ENCODE measurements at regions not wholly inside any gene's neighbourhood (a gene's known extent, or its start where the extent isn't known, plus 50 kb on each side); places are given as distances from the start of the nearest gene placed in this dataset.

DNA sequence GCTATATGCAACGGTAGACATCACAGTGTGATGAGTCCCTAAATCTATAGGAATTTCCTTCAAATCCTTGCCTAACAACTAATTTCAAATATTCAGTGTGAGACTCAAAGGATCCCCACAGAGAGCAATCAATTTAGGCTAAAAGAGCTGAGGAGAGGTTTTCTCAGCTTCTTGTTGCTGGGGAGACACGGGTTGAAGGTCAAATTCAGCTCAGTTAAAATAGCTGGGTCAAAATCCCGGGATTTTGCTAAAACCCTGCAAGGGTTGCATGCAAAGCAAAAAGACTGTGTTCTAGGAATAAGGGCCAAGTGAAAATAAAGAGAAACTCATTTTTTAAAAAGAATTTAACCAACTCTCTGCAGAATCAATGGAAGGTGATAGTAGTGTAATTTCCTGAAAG, 1073.4 kb downstream of the NLGN4X start (continued):
- TF ChIP-seq POLR2AphosphoS5 (IDR thresholded peaks at IDR 0.05) (no peak), EZH2 (IDR thresholded peaks at IDR 0.05; ENCODE audit: borderline replicate concordance, insufficient read depth, low read length, poor library complexity, severe bottlenecking) (no peak)

DNA sequence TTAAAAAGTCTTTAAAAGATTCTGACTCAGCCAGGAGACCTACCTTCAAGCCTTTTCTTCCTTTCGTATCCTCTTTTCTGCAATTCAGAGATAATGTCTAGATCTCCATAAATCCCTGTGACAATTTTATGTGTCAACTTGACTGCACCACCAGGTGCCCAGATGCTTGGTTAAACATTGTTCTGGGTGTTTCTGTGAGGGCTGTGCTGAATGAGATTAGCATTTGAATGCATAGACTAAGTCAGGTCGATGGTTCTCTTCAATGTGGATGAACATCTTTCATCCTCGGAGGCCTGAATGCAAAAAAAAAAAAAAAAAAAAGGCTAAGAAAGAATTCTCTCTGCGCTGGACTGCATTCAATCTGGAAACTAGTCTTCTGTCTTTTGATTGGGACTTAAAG, 1082.7 kb downstream of the NLGN4X start:
- H3K9me2 ChIP-seq (ENCODE audit: insufficient read depth, low read length) = no peaks in the 10 kb centered on the region
- no peak for TF ChIP-seq EZH2 (IDR thresholded peaks at IDR 0.05; ENCODE audit: borderline replicate concordance, insufficient read depth, low read length, poor library complexity, severe bottlenecking)
- TF ChIP-seq, protein P1, sequence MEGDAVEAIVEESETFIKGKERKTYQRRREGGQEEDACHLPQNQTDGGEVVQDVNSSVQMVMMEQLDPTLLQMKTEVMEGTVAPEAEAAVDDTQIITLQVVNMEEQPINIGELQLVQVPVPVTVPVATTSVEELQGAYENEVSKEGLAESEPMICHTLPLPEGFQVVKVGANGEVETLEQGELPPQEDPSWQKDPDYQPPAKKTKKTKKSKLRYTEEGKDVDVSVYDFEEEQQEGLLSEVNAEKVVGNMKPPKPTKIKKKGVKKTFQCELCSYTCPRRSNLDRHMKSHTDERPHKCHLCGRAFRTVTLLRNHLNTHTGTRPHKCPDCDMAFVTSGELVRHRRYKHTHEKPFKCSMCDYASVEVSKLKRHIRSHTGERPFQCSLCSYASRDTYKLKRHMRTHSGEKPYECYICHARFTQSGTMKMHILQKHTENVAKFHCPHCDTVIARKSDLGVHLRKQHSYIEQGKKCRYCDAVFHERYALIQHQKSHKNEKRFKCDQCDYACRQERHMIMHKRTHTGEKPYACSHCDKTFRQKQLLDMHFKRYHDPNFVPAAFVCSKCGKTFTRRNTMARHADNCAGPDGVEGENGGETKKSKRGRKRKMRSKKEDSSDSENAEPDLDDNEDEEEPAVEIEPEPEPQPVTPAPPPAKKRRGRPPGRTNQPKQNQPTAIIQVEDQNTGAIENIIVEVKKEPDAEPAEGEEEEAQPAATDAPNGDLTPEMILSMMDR (IDR thresholded peaks at IDR 0.05; ENCODE audit: poor library complexity, severe bottlenecking) = no peak
- TF ChIP-seq SMC3 (conservative IDR thresholded peaks at IDR 0.05; ENCODE audit: poor library complexity) = no peak
- TF ChIP-seq, protein P2, sequence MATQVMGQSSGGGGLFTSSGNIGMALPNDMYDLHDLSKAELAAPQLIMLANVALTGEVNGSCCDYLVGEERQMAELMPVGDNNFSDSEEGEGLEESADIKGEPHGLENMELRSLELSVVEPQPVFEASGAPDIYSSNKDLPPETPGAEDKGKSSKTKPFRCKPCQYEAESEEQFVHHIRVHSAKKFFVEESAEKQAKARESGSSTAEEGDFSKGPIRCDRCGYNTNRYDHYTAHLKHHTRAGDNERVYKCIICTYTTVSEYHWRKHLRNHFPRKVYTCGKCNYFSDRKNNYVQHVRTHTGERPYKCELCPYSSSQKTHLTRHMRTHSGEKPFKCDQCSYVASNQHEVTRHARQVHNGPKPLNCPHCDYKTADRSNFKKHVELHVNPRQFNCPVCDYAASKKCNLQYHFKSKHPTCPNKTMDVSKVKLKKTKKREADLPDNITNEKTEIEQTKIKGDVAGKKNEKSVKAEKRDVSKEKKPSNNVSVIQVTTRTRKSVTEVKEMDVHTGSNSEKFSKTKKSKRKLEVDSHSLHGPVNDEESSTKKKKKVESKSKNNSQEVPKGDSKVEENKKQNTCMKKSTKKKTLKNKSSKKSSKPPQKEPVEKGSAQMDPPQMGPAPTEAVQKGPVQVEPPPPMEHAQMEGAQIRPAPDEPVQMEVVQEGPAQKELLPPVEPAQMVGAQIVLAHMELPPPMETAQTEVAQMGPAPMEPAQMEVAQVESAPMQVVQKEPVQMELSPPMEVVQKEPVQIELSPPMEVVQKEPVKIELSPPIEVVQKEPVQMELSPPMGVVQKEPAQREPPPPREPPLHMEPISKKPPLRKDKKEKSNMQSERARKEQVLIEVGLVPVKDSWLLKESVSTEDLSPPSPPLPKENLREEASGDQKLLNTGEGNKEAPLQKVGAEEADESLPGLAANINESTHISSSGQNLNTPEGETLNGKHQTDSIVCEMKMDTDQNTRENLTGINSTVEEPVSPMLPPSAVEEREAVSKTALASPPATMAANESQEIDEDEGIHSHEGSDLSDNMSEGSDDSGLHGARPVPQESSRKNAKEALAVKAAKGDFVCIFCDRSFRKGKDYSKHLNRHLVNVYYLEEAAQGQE (IDR thresholded peaks at IDR 0.05; ENCODE audit: borderline replicate concordance) = no peak
- no peak for TF ChIP-seq MXI1 (conservative IDR thresholded peaks at IDR 0.05; ENCODE audit: poor library complexity, severe bottlenecking)
- no peak for TF ChIP-seq EP300 (conservative IDR thresholded peaks at IDR 0.05; ENCODE audit: poor library complexity, severe bottlenecking)
- no peak for TF ChIP-seq TAF1 (IDR thresholded peaks at IDR 0.05; ENCODE audit: low read depth)
- no peak for TF ChIP-seq RAD21 (conservative IDR thresholded peaks at IDR 0.05)
- TF ChIP-seq POLR2AphosphoS5 (IDR thresholded peaks at IDR 0.05) = no peak

DNA sequence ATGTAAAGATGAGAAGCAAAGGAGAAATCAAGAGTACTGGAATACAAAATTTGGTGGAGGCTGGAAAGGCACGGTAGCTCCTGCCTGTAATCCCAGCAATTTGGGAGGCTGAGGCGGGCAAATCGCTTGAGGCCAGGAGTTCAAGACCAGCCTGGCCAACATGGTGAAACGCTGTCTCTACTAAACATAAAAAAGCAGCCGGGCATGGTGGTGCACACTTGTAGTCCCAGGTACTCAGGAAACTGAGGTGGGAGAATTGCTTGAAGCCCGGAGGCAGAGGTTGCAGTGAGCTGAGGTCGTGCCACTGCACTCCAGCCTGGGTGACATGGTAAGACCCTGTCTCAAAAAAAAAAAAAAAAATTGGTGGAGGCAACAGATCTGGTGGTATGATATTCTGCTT, 1086.0 kb downstream of the NLGN4X start:
- Histone ChIP-seq H4K20me1 (ENCODE audit: insufficient read depth) (no peaks in the 10 kb centered on the region), H3K4me3 (ENCODE audit: low read length) (no peak overlapping the region), H3K9ac (ENCODE audit: low read length) (no peak overlapping the region), H3K4me2 (ENCODE audit: low read length) (no peak overlapping the region), H3K79me2 (replicated peaks; ENCODE audit: insufficient read depth, low read length) (no peaks in the 10 kb centered on the region), H2AFZ (ENCODE audit: low read depth, low read length) (no peak overlapping the region), H3K9me3 (ENCODE audit: low read length) (no peaks in the 10 kb centered on the region), H3K9me2 (ENCODE audit: insufficient read depth, low read length) (no peaks in the 10 kb centered on the region), H3K36me3 (ENCODE audit: insufficient read depth, low read length) (no peaks in the 10 kb centered on the region), H3K27me3 (ENCODE audit: insufficient read depth, low read depth, low read length) (no peaks in the 10 kb centered on the region), H3K27ac (ENCODE audit: low read length) (no peak overlapping the region), H3F3A (ENCODE audit: insufficient read depth, low read length, poor library complexity, severe bottlenecking) (no peaks in the 10 kb centered on the region)
- no peak for TF ChIP-seq RAD21 (conservative IDR thresholded peaks at IDR 0.05)
- no peak for TF ChIP-seq TAF1 (IDR thresholded peaks at IDR 0.05; ENCODE audit: low read depth)
- TF ChIP-seq, protein P2 (IDR thresholded peaks at IDR 0.05; ENCODE audit: borderline replicate concordance) = no peak
- TF ChIP-seq EP300 (conservative IDR thresholded peaks at IDR 0.05; ENCODE audit: poor library complexity, severe bottlenecking) = no peak
- TF ChIP-seq, protein P1 (IDR thresholded peaks at IDR 0.05; ENCODE audit: poor library complexity, severe bottlenecking) = no peak
- no peak for TF ChIP-seq MXI1 (conservative IDR thresholded peaks at IDR 0.05; ENCODE audit: poor library complexity, severe bottlenecking)
- TF ChIP-seq SMC3 (conservative IDR thresholded peaks at IDR 0.05; ENCODE audit: poor library complexity) = no peak
- no peak for TF ChIP-seq EZH2 (IDR thresholded peaks at IDR 0.05; ENCODE audit: borderline replicate concordance, insufficient read depth, low read length, poor library complexity, severe bottlenecking)
- TF ChIP-seq POLR2AphosphoS5 (IDR thresholded peaks at IDR 0.05) = no peak

More for the DNA sequence above, 1082.7 kb downstream of the NLGN4X start:
- Histone ChIP-seq H3K9me3 (ENCODE audit: low read length) (no peaks in the 10 kb centered on the region), H3K27ac (ENCODE audit: low read length) (no peak overlapping the region), H3K9ac (ENCODE audit: low read length) (no peak overlapping the region), H3K4me3 (ENCODE audit: low read length) (no peak overlapping the region), H3F3A (ENCODE audit: insufficient read depth, low read length, poor library complexity, severe bottlenecking) (no peaks in the 10 kb centered on the region), H3K79me2 (replicated peaks; ENCODE audit: insufficient read depth, low read length) (no peaks in the 10 kb centered on the region), H4K20me1 (ENCODE audit: insufficient read depth) (no peaks in the 10 kb centered on the region), H3K27me3 (ENCODE audit: insufficient read depth, low read depth, low read length) (no peaks in the 10 kb centered on the region), H2AFZ (ENCODE audit: low read depth, low read length) (no peak overlapping the region), H3K4me2 (ENCODE audit: low read length) (no peak overlapping the region), H3K36me3 (ENCODE audit: insufficient read depth, low read length) (no peaks in the 10 kb centered on the region)

Data from neural cell (in vitro differentiated cells).